HCT116 (cell line): ENCODE measurements at regions not wholly inside any gene's neighbourhood (a gene's known extent, or its start where the extent isn't known, plus 50 kb on each side); places are given as distances from the start of the nearest gene placed in this dataset.

Experiments
- ATAC-seq: fragments of 200-7000 bp; cut with Tn5 transposase; 2 replicates; pipeline ENCODE4 v1.9.1; 2020; ENCODE audit warnings: mild to moderate bottlenecking, moderate library complexity
- BruUV-seq: library from RNA; stranded (reverse); fragments of 400-500 nt; replicated peaks from 2 replicates; lab custom pipeline; 2021; lab: Mats Ljungman, UMichigan
- CTCF ChIA-PET: fragments of 300-600 bp; sonication (Branson Sonifier 250); formaldehyde crosslinking; loops from one replicate; lab custom pipeline; 2021; ENCODE audit warnings: antibody characterized with exemption; lab: Charles Lee
- POLR2A ChIA-PET: fragments of 300-600, 350-600 bp; sonication (Branson Sonifier 250); formaldehyde crosslinking; loops from one replicate; lab custom pipeline; 2021; ENCODE audit warnings: antibody characterized with exemption; lab: Charles Lee
- RAD21 ChIA-PET, 2 experiments: fragments of 300-600 bp; sonication (Branson Sonifier 250); formaldehyde crosslinking; loops; one replicate each; lab custom pipeline; 2023; ENCODE audit warnings: low total read pairs in 2 of 2; ENCODE audit not compliant: uncharacterized antibody in 2 of 2, unreplicated experiment in 2 of 2, low non-redundant PET in 1 of 2; lab: Charles Lee
- DNase-seq: peaks from one replicate; pipeline ENCODE4 v3.0.0-alpha.2; 2010; ENCODE audit warnings: low read depth, low spot score
- H2AFZ ChIP-seq: fragments of 200-600 bp; shearing (Covaris generic), sonication (generic); 2 replicates; pipeline ENCODE4 v1.6.1; 2017; ENCODE audit warnings: low read depth, mixed run types, mixed read lengths, antibody characterized with exemption, low read length; ENCODE audit not compliant: poor library complexity, severe bottlenecking
- H3K27ac ChIP-seq: 2 replicates; pipeline ENCODE4 v1.5.1; 2012; ENCODE audit warnings: low read depth, low read length
- H3K27me3 ChIP-seq: fragments of 200-600 bp; sonication (generic); 2 replicates; pipeline ENCODE4 v1.6.1; 2016; ENCODE audit warnings: mixed run types, low read length, mixed read lengths; ENCODE audit not compliant: insufficient read depth
- H3K36me3 ChIP-seq, 2 experiments: fragments of 200-500 bp in 1 of 2; fragments of 200-600 bp in 1 of 2; sonication (Bioruptor generic) in 1 of 2; sonication (generic) in 1 of 2; 2 replicates each; pipeline versions ENCODE4 v1.5.1 to v1.6.1; 2014 to 2016; ENCODE audit warnings: low read length in 2 of 2, inconsistent platforms in 1 of 2, mixed read lengths in 1 of 2, mixed run types in 1 of 2; ENCODE audit not compliant: insufficient read depth in 2 of 2, control insufficient read depth in 1 of 2
- H3K4me1 ChIP-seq, 2 experiments: fragments of 200-600 bp in 1 of 2; sonication (generic) in 1 of 2; 2 replicates each; pipeline versions ENCODE4 v1.5.1 to v1.6.1; 2012 to 2017; ENCODE audit warnings: low read length in 2 of 2, inconsistent platforms in 1 of 2, mild to moderate bottlenecking in 1 of 2, mixed read lengths in 1 of 2, mixed run types in 1 of 2, moderate library complexity in 1 of 2; ENCODE audit not compliant: insufficient read depth in 2 of 2, control insufficient read depth in 1 of 2
- H3K4me2 ChIP-seq: fragments of 200-600 bp; sonication (generic); 2 replicates; pipeline ENCODE4 v1.6.1; 2017; ENCODE audit warnings: mixed run types, low read length, mixed read lengths
- H3K4me3 ChIP-seq, 2 experiments: fragments of 200-600 bp in 1 of 2; sonication (generic) in 1 of 2; replicated peaks in 1 of 2; 2 replicates each; pipeline ENCODE4 v1.5.1; 2011 to 2016; ENCODE audit warnings: low read length in 2 of 2, control low read depth in 1 of 2, low read depth in 1 of 2, mild to moderate bottlenecking in 1 of 2, mixed read lengths in 1 of 2, mixed run types in 1 of 2
- H3K79me2 ChIP-seq: fragments of 200-600 bp; sonication (generic); 2 replicates; pipeline ENCODE4 v1.6.1; 2017; ENCODE audit warnings: mild to moderate bottlenecking, mixed run types, low read length, moderate library complexity, mixed read lengths; ENCODE audit not compliant: insufficient read depth
- H3K9ac ChIP-seq: fragments of 200-600 bp; sonication (generic); 2 replicates; pipeline ENCODE4 v1.6.1; 2016; ENCODE audit warnings: low read length, mixed read lengths
- H3K9me2 ChIP-seq: fragments of 200-600 bp; sonication (generic), shearing (Covaris generic); 2 replicates; pipeline ENCODE4 v1.6.1; 2017; ENCODE audit warnings: mixed run types, mild to moderate bottlenecking, moderate library complexity; ENCODE audit not compliant: insufficient read depth
- H3K9me3 ChIP-seq, 2 experiments: fragments of 200-500 bp in 1 of 2; fragments of 200-600 bp in 1 of 2; sonication (Bioruptor generic) in 1 of 2; sonication (generic) in 1 of 2; 2 replicates each; pipeline ENCODE4 v1.6.1; 2014 to 2017; ENCODE audit warnings: low read length in 2 of 2, mixed read lengths in 2 of 2, inconsistent platforms in 1 of 2, low read depth in 1 of 2, mild to moderate bottlenecking in 1 of 2, mixed run types in 1 of 2, moderate library complexity in 1 of 2; ENCODE audit not compliant: control insufficient read depth in 1 of 2, insufficient read depth in 1 of 2
- H4K20me1 ChIP-seq: fragments of 200-600 bp; sonication (generic), shearing (Covaris generic); 2 replicates; pipeline ENCODE4 v1.6.1; 2017; ENCODE audit warnings: mixed run types, mild to moderate bottlenecking, moderate library complexity; ENCODE audit not compliant: insufficient read depth
- ATF3 ChIP-seq: IDR thresholded peaks from 2 replicates; pipeline ENCODE4 v1.6.1; 2012
- CBX3 ChIP-seq: IDR thresholded peaks from 2 replicates; pipeline ENCODE4 v1.6.1; 2012; ENCODE audit warnings: low read depth
- CEBPB ChIP-seq: IDR thresholded peaks from 2 replicates; pipeline ENCODE4 v1.6.1; 2012; ENCODE audit warnings: low read depth
- CTCF ChIP-seq, 3 experiments: fragments of 200-600 bp in 1 of 3; sonication (generic) in 1 of 3; IDR thresholded peaks in 2 of 3; conservative IDR thresholded peaks in 1 of 3; 2 replicates each; pipeline ENCODE4 v1.5.1; 2012 to 2017; ENCODE audit warnings: low read depth in 2 of 3, low read length in 2 of 3, antibody characterized with exemption in 1 of 3, borderline replicate concordance in 1 of 3, control low read depth in 1 of 3, mild to moderate bottlenecking in 1 of 3, mixed read lengths in 1 of 3, mixed run types in 1 of 3, moderate library complexity in 1 of 3; ENCODE audit not compliant: insufficient read depth in 1 of 3
- ELF1 ChIP-seq: IDR thresholded peaks from 2 replicates; pipeline ENCODE4 v1.6.1; 2012; ENCODE audit warnings: low read depth, borderline replicate concordance
- EZH2 ChIP-seq: fragments of 200-600 bp; sonication (generic); IDR thresholded peaks from 2 replicates; pipeline ENCODE4 v1.6.1; 2017; ENCODE audit warnings: antibody characterized with exemption, mixed run types
- EZH2phosphoT487 ChIP-seq: fragments of 200-600 bp; IDR thresholded peaks from 2 replicates; pipeline ENCODE4 v1.6.1; 2018; ENCODE audit warnings: antibody characterized with exemption, borderline replicate concordance
- JUND ChIP-seq: IDR thresholded peaks from 2 replicates; pipeline ENCODE4 v1.6.1; 2012
- MAX ChIP-seq: IDR thresholded peaks from 2 replicates; pipeline ENCODE4 v1.6.1; 2012
- POLR2A ChIP-seq: IDR thresholded peaks from 2 replicates; pipeline ENCODE4 v1.7.0; 2011; ENCODE audit warnings: borderline replicate concordance; ENCODE audit not compliant: insufficient read depth, insufficient read length; ENCODE audit errors: extremely low read depth
- POLR2AphosphoS5 ChIP-seq: IDR thresholded peaks from 2 replicates; pipeline ENCODE4 v1.6.1; 2011; ENCODE audit warnings: mild to moderate bottlenecking, low read depth, low read length, moderate library complexity
- RAD21 ChIP-seq: IDR thresholded peaks from 2 replicates; pipeline ENCODE4 v1.6.1; 2012; ENCODE audit warnings: low read depth, mild to moderate bottlenecking
- REST ChIP-seq: IDR thresholded peaks from 2 replicates; pipeline ENCODE4 v1.6.1; 2012; ENCODE audit warnings: low read depth
- SIN3A ChIP-seq: IDR thresholded peaks from 2 replicates; pipeline ENCODE4 v1.6.1; 2012; ENCODE audit warnings: low read depth
- SRF ChIP-seq: IDR thresholded peaks from 2 replicates; pipeline ENCODE4 v1.6.1; 2012; ENCODE audit warnings: low read depth
- TCF7L2 ChIP-seq: IDR thresholded peaks from 2 replicates; pipeline ENCODE4 v1.7.0; 2011; ENCODE audit warnings: borderline replicate concordance, inconsistent platforms; ENCODE audit not compliant: insufficient read depth, insufficient read length; ENCODE audit errors: extremely low read depth
- YY1 ChIP-seq: IDR thresholded peaks from 2 replicates; pipeline ENCODE4 v1.6.1; 2011; ENCODE audit warnings: low read length, low read depth, moderate library complexity, mild to moderate bottlenecking; ENCODE audit not compliant: insufficient replicate concordance; ENCODE audit errors: extremely low read depth
- ZFX ChIP-seq: fragments of 450-650 bp; IDR thresholded peaks from 2 replicates; pipeline ENCODE4 v1.6.1; 2017
- intact Hi-C: fragments of 100-400 bp; cut with micrococcal nuclease; formaldehyde crosslinking; loops from 2 replicates; pipeline ENCODE4 v1.10.0; 2022

GRCh38 chr7:126185959-126186580 is 1066.7 kb downstream of the GRM8 start:
- ChIA-PET CTCF (no interaction called here), RAD21 (no interaction called here), POLR2A (no interaction called here)
- Histone ChIP-seq H2AFZ (no peak overlapping the region), H3K9me3 (no peaks in the 10 kb centered on the region), H3K4me1 (no peaks in the 10 kb centered on the region), H3K79me2 (no peaks in the 10 kb centered on the region), H3K4me2 (no peak overlapping the region), H3K27ac (no peak overlapping the region), H3K9me2 (no peaks in the 10 kb centered on the region), H3K4me3 (no peak overlapping the region), H4K20me1 (no peaks in the 10 kb centered on the region), H3K27me3 (no peaks in the 10 kb centered on the region), H3K9ac (no peak overlapping the region), H3K36me3 (no peaks in the 10 kb centered on the region)
- ATAC-seq (no peak), DNase-seq (no peak)
- intact Hi-C loops: no loop called here
- TF ChIP-seq CBX3 (no peak), POLR2A (no peak), SIN3A (no peak), JUND (no peak), EZH2 (no peak), SRF (no peak), MAX (no peak), ELF1 (no peak), CTCF (IDR thresholded peaks at IDR 0.05 in 2 of 3, conservative IDR thresholded peaks at IDR 0.05 in 1 of 3; ENCODE audit: borderline replicate concordance in 1 of 3, insufficient read depth in 1 of 3, low read depth in 2 of 3, low read length in 2 of 3) (no peak), RAD21 (no peak), YY1 (no peak), REST (no peak), POLR2AphosphoS5 (no peak), ZFX (no peak), TCF7L2 (no peak), ATF3 (no peak), CEBPB (no peak), EZH2phosphoT487 (no peak)
- no TSS peak for BruUV-seq
